SU-DHL-6 (cell line): ENCODE measurements at regions not wholly inside any gene's neighbourhood (a gene's known extent, or its start where the extent isn't known, plus 50 kb on each side); places are given as distances from the start of the nearest gene placed in this dataset.
"Not testable (repeated sequence)": the region's sequence is repeated elsewhere in the genome, so short reads cannot be mapped to it uniquely, and the experiment has no call there.

Experiments used
- CTCF ChIP-seq: fragments of 200-600 bp; sonication (generic); IDR thresholded peaks from one replicate; pipeline ENCODE4 v1.5.1; 2017; ENCODE audit warnings: antibody characterized with exemption, mild to moderate bottlenecking, low read length, moderate library complexity; ENCODE audit not compliant: insufficient read depth, poor library complexity, severe bottlenecking
- EZH2phosphoT487 ChIP-seq: fragments of 200-600 bp; sonication (generic), shearing (Covaris generic); conservative IDR thresholded peaks from 2 replicates; pipeline ENCODE4 v1.6.1; 2018; ENCODE audit warnings: mild to moderate bottlenecking, antibody characterized with exemption, low read length, moderate library complexity, mixed read lengths

GRCh38 chr10:46098925-46099324, 52.9 kb upstream of the MSMB start:
- TF ChIP-seq CTCF, EZH2phosphoT487: not testable (repeated sequence)
